CD4-positive, alpha-beta T cell (primary cell): ENCODE measurements at regions not wholly inside any gene's neighbourhood (a gene's known extent, or its start where the extent isn't known, plus 50 kb on each side); places are given as distances from the start of the nearest gene placed in this dataset.

Source experiments
- ATAC-seq: fragments of 200-7000 bp; cut with Tn5 transposase; one replicate; pipeline ENCODE4 v1.10.0; 2022; ENCODE audit warnings: mild to moderate bottlenecking; ENCODE audit not compliant: poor library complexity
- CTCF ChIA-PET: fragments of 350-600 bp; sonication (Branson Sonifier 250); formaldehyde crosslinking; loops from one replicate; lab custom pipeline; 2021; ENCODE audit warnings: antibody characterized with exemption, inconsistent platforms; lab: Charles Lee
- POLR2A ChIA-PET: fragments of 350-600 bp; sonication (Branson Sonifier 250); formaldehyde crosslinking; loops from one replicate; lab custom pipeline; 2021; ENCODE audit warnings: antibody characterized with exemption, inconsistent platforms; lab: Charles Lee
- DNase-seq, 14 experiments: peaks; one replicate each; pipeline ENCODE4 v3.0.0-alpha.2; 2013 to 2020; ENCODE audit warnings: mixed read lengths in 2 of 14
- H3K27ac ChIP-seq, 2 donors: one replicate each; pipeline versions ENCODE4 v1.5.1 to v1.7.0; 2013; ENCODE audit warnings: low read length in 2 of 2, low read depth in 1 of 2, mild to moderate bottlenecking in 1 of 2
- H3K27me3 ChIP-seq, 2 experiments: 1 replicate in 1 of 2; 2 replicates in 1 of 2; pipeline versions ENCODE4 v1.6.1 to v1.7.0; 2013; ENCODE audit warnings: low read length in 2 of 2, control low read depth in 1 of 2, mild to moderate bottlenecking in 1 of 2, moderate library complexity in 1 of 2; ENCODE audit not compliant: insufficient read depth in 2 of 2, control insufficient read depth in 1 of 2
- H3K36me3 ChIP-seq: one replicate; pipeline ENCODE4 v1.6.1; 2013; ENCODE audit warnings: low read length, control low read depth; ENCODE audit not compliant: insufficient read depth
- H3K4me1 ChIP-seq: one replicate; pipeline ENCODE4 v1.6.1; 2013; ENCODE audit warnings: low read length, control low read depth; ENCODE audit not compliant: insufficient read depth
- H3K4me3 ChIP-seq: one replicate; pipeline ENCODE4 v1.5.1; 2013; ENCODE audit warnings: mild to moderate bottlenecking, low read length, moderate library complexity
- H3K9me3 ChIP-seq, 2 experiments: 1 replicate in 1 of 2; 2 replicates in 1 of 2; pipeline versions ENCODE4 v1.6.1 to v1.7.0; 2013; ENCODE audit warnings: low read length in 2 of 2, mild to moderate bottlenecking in 2 of 2, control low read depth in 1 of 2, moderate library complexity in 1 of 2; ENCODE audit not compliant: control insufficient read depth in 1 of 2, insufficient read depth in 1 of 2
- H3K27ac Mint-ChIP-seq: one replicate; pipeline ENCODE4 v1.8.0; 2020; ENCODE audit warnings: mixed read lengths
- H3K27me3 Mint-ChIP-seq: one replicate; pipeline ENCODE4 v1.8.0; 2021; ENCODE audit warnings: mixed read lengths
- H3K36me3 Mint-ChIP-seq: one replicate; pipeline ENCODE4 v1.8.0; 2021; ENCODE audit warnings: low read depth, mixed read lengths
- H3K4me1 Mint-ChIP-seq: one replicate; pipeline ENCODE4 v1.8.0; 2021; ENCODE audit warnings: low read depth, mixed read lengths
- H3K4me3 Mint-ChIP-seq: one replicate; pipeline ENCODE4 v1.8.0; 2020; ENCODE audit warnings: mild to moderate bottlenecking, mixed read lengths
- H3K9me3 Mint-ChIP-seq: one replicate; pipeline ENCODE4 v1.8.0; 2020; ENCODE audit warnings: mixed read lengths
- CTCF ChIP-seq: fragments of 200-600 bp; IDR thresholded peaks from one replicate; pipeline ENCODE4 v1.8.0; 2022; ENCODE audit warnings: antibody characterized with exemption, mild to moderate bottlenecking
- intact Hi-C, 2 experiments: fragments of 100-400 bp; cut with DNase I in 1 of 2; cut with micrococcal nuclease in 1 of 2; formaldehyde crosslinking; loops; one replicate each; pipeline versions ENCODE4 v1.15.1 to v1.9.0; 2023 to 2025; cut with DNase I, micrococcal nuclease

- intact Hi-C loops = no loop called here
- Histone ChIP-seq H3K9me3 (peaks cover 5 to 15% of the 10 kb centered on the region in 2 experiments), H3K4me3 (no peak overlapping the region), H3K36me3 (no peaks in the 10 kb centered on the region), H3K4me1 (no peaks in the 10 kb centered on the region), H3K27me3 (no peaks in the 10 kb centered on the region), H3K27ac (no peak overlapping the region)
- ChIA-PET CTCF (no interaction called here), POLR2A (no interaction called here)
- no peaks in the 10 kb centered on the region for H3K4me1 Mint-ChIP-seq
- no peak overlapping the region for H3K4me3 Mint-ChIP-seq
- H3K9me3 Mint-ChIP-seq = peaks cover 16% of the 10 kb centered on the region
- no peak for TF ChIP-seq CTCF
- DNase-seq (no peak), ATAC-seq (no peak)
- H3K36me3 Mint-ChIP-seq = no peaks in the 10 kb centered on the region
- H3K27ac Mint-ChIP-seq = no peak overlapping the region
- H3K27me3 Mint-ChIP-seq = no peaks in the 10 kb centered on the region
Observed at GRCh38 chr10:108049668-108050067, 885.2 kb upstream of the SORCS1 start.

- no peaks in the 10 kb centered on the region for H3K4me1 ChIP-seq
- Mint-ChIP-seq H3K4me1 (no peaks in the 10 kb centered on the region), H3K27me3 (no peaks in the 10 kb centered on the region), H3K9me3 (peaks cover 16% of the 10 kb centered on the region), H3K36me3 (no peaks in the 10 kb centered on the region), H3K4me3 (no peak overlapping the region), H3K27ac (no peak overlapping the region)
- ATAC-seq (no peak), DNase-seq (no peak)
- ChIA-PET POLR2A (no interaction called here), CTCF (no interaction called here)
- no peak for TF ChIP-seq CTCF
- H3K27ac ChIP-seq = no peak overlapping the region
- no peak overlapping the region for H3K4me3 ChIP-seq
- no peaks in the 10 kb centered on the region for H3K36me3 ChIP-seq
- intact Hi-C loops = no loop called here
- H3K9me3 ChIP-seq = peaks cover 1 to 14% of the 10 kb centered on the region in 2 experiments
- no peaks in the 10 kb centered on the region for H3K27me3 ChIP-seq
Observed at GRCh38 chr10:108048898-108049297, 884.4 kb upstream of the SORCS1 start.

- Mint-ChIP-seq H3K27ac (no peak overlapping the region), H3K4me1 (no peaks in the 10 kb centered on the region), H3K27me3 (no peaks in the 10 kb centered on the region), H3K36me3 (no peaks in the 10 kb centered on the region), H3K9me3 (peaks cover 6% of the 10 kb centered on the region), H3K4me3 (no peak overlapping the region)
- H3K4me3 ChIP-seq = no peak overlapping the region
- H3K27ac ChIP-seq = no peak overlapping the region
- no peaks in the 10 kb centered on the region for H3K36me3 ChIP-seq
- ChIA-PET CTCF (no interaction called here), POLR2A (no interaction called here)
- H3K4me1 ChIP-seq = no peaks in the 10 kb centered on the region
- no peak for TF ChIP-seq CTCF
- ATAC-seq = no peak
- H3K9me3 ChIP-seq = peaks cover 0 to 3% of the 10 kb centered on the region in 2 experiments
- intact Hi-C loops = no loop called here
- H3K27me3 ChIP-seq = no peaks in the 10 kb centered on the region
- DNase-seq = no peak
Observed at GRCh38 chr10:108039821-108040584, 875.5 kb upstream of the SORCS1 start.
